Activated CD4-positive, alpha-beta memory T cell treated with anti-CD3 and anti-CD28 coated beads for 36 hours (primary cell): ENCODE measurements at regions not wholly inside any gene's neighbourhood (a gene's known extent, or its start where the extent isn't known, plus 50 kb on each side); places are given as distances from the start of the nearest gene placed in this dataset.

Source experiments
- CTCF ChIA-PET: fragments of 350-600 bp; sonication (Branson Sonifier 250); formaldehyde crosslinking; loops from one replicate; lab custom pipeline; 2021; ENCODE audit warnings: antibody characterized with exemption, inconsistent platforms; lab: Charles Lee
- POLR2A ChIA-PET: fragments of 350-600 bp; sonication (Branson Sonifier 250); formaldehyde crosslinking; loops from one replicate; lab custom pipeline; 2021; ENCODE audit warnings: antibody characterized with exemption; lab: Charles Lee
- DNase-seq: peaks from one replicate; pipeline ENCODE4 v3.0.0-alpha.2; 2020
- H3K27ac Mint-ChIP-seq: one replicate; pipeline ENCODE4 v1.8.0; 2021; ENCODE audit warnings: mixed read lengths
- H3K27me3 Mint-ChIP-seq: one replicate; pipeline ENCODE4 v1.8.0; 2021; ENCODE audit warnings: mixed read lengths
- H3K36me3 Mint-ChIP-seq: one replicate; pipeline ENCODE4 v1.8.0; 2021; ENCODE audit warnings: mixed read lengths
- H3K4me1 Mint-ChIP-seq: one replicate; pipeline ENCODE4 v1.8.0; 2021; ENCODE audit warnings: low read depth, mixed read lengths
- H3K4me3 Mint-ChIP-seq: one replicate; pipeline ENCODE4 v1.8.0; 2021; ENCODE audit warnings: mild to moderate bottlenecking, mixed read lengths
- H3K9me3 Mint-ChIP-seq: one replicate; pipeline ENCODE4 v1.8.0; 2021; ENCODE audit warnings: mixed read lengths
- intact Hi-C: fragments of 100-400 bp; cut with micrococcal nuclease; formaldehyde crosslinking; loops from one replicate; pipeline ENCODE4 v1.15.1; 2023

GRCh38 chr10:64059884-64060283 lies 538.7 kb downstream of the REEP3 start:
- no peak for DNase-seq
- H3K36me3 Mint-ChIP-seq = no peaks in the 10 kb centered on the region
- no peak overlapping the region for H3K4me3 Mint-ChIP-seq
- peaks cover 3% of the 10 kb centered on the region for H3K27me3 Mint-ChIP-seq
- intact Hi-C loops = no loop called here
- CTCF ChIA-PET = no interaction called here
- POLR2A ChIA-PET = no interaction called here
- no peak overlapping the region for H3K27ac Mint-ChIP-seq
- H3K9me3 Mint-ChIP-seq = no peaks in the 10 kb centered on the region
- no peaks in the 10 kb centered on the region for H3K4me1 Mint-ChIP-seq

- intact Hi-C loops = no loop called here
- Mint-ChIP-seq H3K36me3 (no peaks in the 10 kb centered on the region), H3K27ac (no peak overlapping the region), H3K4me3 (no peak overlapping the region), H3K27me3 (peaks cover 3% of the 10 kb centered on the region), H3K9me3 (no peaks in the 10 kb centered on the region), H3K4me1 (no peaks in the 10 kb centered on the region)
- POLR2A ChIA-PET = no interaction called here
- DNase-seq = no peak
- CTCF ChIA-PET = no interaction called here
Measured at GRCh38 chr10:64060389-64060788, 539.2 kb downstream of the REEP3 start.

DNA sequence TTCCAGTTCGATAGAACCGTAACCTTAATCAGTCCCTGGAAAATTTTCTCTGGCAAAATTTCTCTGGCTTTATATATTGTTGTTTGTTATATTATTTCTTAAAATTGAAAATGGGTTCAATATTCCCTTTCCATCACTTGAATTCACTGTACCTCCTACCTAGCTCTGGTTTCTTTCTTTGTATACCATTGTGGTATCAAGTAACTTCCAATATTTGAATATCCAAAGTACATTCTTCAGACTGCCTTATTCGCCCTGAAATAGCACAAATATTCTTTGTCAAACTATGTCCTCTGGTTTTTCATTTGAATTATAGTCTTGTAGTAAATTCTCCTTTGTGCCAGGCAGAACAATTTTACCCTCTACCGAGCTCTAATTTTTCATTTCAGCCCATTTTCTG lies 541.6 kb downstream of the REEP3 start:
- no peak for DNase-seq
- Mint-ChIP-seq H3K27me3 (peaks cover 3% of the 10 kb centered on the region), H3K9me3 (no peaks in the 10 kb centered on the region), H3K4me1 (no peaks in the 10 kb centered on the region), H3K27ac (no peak overlapping the region), H3K36me3 (no peaks in the 10 kb centered on the region), H3K4me3 (no peak overlapping the region)
- intact Hi-C loops = no loop called here
- POLR2A ChIA-PET = no interaction called here
- CTCF ChIA-PET = interaction anchor here (0.6 to 1.0 kb wide), 2 partner anchors 8 to 39 kb away, joined by 4 read pairs; no protein-coding TSS in a partner anchor

- ChIA-PET CTCF (no interaction called here), POLR2A (no interaction called here)
- H3K27ac Mint-ChIP-seq = no peak overlapping the region
- no peak for DNase-seq
- peaks cover 3% of the 10 kb centered on the region for H3K27me3 Mint-ChIP-seq
- H3K36me3 Mint-ChIP-seq = no peaks in the 10 kb centered on the region
- no peaks in the 10 kb centered on the region for H3K9me3 Mint-ChIP-seq
- no peaks in the 10 kb centered on the region for H3K4me1 Mint-ChIP-seq
- H3K4me3 Mint-ChIP-seq = no peak overlapping the region
- intact Hi-C loops = no loop called here
Measured at GRCh38 chr10:64067009-64067606, 545.9 kb downstream of the REEP3 start.

DNA sequence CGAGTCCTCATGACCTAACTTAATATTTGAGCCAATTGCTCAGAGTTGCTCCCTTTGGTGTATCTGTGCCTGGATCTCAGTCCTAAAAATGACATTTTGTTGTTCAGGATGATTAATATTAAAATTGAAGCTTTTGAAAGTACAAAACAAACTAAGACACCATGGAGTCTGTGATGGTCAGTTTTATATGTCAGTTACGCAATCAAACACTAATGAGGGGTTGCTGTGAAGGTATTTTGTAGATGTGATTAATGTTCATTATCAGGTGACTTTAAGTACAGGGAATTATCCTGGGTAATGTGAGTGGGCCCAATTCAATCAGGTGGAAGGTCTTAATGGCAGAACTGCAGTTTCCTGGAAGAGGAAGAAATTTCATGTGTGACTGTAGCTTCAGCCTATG lies 546.7 kb downstream of the REEP3 start:
- Mint-ChIP-seq H3K4me1 (no peaks in the 10 kb centered on the region), H3K9me3 (no peaks in the 10 kb centered on the region), H3K27ac (no peak overlapping the region), H3K27me3 (peaks cover 3% of the 10 kb centered on the region), H3K4me3 (no peak overlapping the region), H3K36me3 (no peaks in the 10 kb centered on the region)
- ChIA-PET POLR2A (no interaction called here), CTCF (no interaction called here)
- intact Hi-C loops = no loop called here
- no peak for DNase-seq

DNA sequence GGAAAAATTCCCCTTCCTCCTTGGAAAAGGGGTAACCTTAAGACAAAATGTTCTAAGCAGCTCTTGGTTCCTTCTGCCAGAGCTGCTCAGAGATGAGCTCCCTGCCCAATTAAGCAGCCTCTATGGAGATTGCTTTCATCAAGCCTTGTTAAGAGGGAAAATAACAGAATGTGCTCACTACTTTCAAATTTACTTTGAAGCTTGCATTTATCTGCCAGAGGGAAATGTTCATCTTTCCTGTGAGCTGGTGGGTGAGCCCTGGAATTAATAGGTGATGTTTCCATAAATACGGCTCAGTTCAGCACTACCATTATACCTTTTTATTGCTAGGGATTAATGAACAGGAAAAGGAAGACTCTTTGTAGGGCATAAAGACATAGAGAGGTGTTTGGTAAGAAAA lies 549.0 kb downstream of the REEP3 start:
- intact Hi-C loops = no loop called here
- H3K4me3 Mint-ChIP-seq = no peak overlapping the region
- no peaks in the 10 kb centered on the region for H3K9me3 Mint-ChIP-seq
- no peaks in the 10 kb centered on the region for H3K36me3 Mint-ChIP-seq
- POLR2A ChIA-PET = no interaction called here
- H3K27ac Mint-ChIP-seq = no peak overlapping the region
- DNase-seq = no peak
- peaks cover 6% of the 10 kb centered on the region for H3K27me3 Mint-ChIP-seq
- CTCF ChIA-PET = no interaction called here
- no peaks in the 10 kb centered on the region for H3K4me1 Mint-ChIP-seq

DNA sequence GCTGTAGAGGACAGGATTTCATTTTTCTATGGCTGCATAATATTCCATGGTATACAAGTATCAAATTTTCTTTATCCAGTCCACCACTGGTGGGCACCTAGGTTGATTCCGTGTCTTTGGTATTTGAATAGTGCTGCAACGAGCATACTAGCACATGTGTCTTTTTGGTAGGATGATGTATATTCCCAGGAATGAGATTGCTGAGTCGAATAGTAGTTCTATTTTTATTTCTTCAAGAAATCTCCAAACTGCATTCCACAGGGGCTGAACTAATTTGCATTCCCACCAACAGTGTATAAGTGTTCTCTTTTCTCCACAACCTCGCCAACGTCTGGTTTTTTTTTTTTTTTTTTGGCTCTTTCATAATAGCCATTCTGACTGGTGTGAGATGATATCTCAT lies 550.0 kb downstream of the REEP3 start:
- intact Hi-C loops = no loop called here
- POLR2A ChIA-PET = no interaction called here
- H3K36me3 Mint-ChIP-seq = no peaks in the 10 kb centered on the region
- CTCF ChIA-PET = no interaction called here
- H3K27me3 Mint-ChIP-seq = peaks cover 6% of the 10 kb centered on the region
- DNase-seq = no peak
- no peak overlapping the region for H3K4me3 Mint-ChIP-seq
- no peaks in the 10 kb centered on the region for H3K9me3 Mint-ChIP-seq
- no peak overlapping the region for H3K27ac Mint-ChIP-seq
- no peaks in the 10 kb centered on the region for H3K4me1 Mint-ChIP-seq

- no peak for DNase-seq
- ChIA-PET POLR2A (no interaction called here), CTCF (no interaction called here)
- intact Hi-C loops = no loop called here
- no peaks in the 10 kb centered on the region for H3K9me3 Mint-ChIP-seq
- no peaks in the 10 kb centered on the region for H3K36me3 Mint-ChIP-seq
- H3K27me3 Mint-ChIP-seq = peaks cover 6% of the 10 kb centered on the region
- H3K4me3 Mint-ChIP-seq = no peak overlapping the region
- no peak overlapping the region for H3K27ac Mint-ChIP-seq
- no peaks in the 10 kb centered on the region for H3K4me1 Mint-ChIP-seq
Measured at GRCh38 chr10:64075604-64076003, 554.4 kb downstream of the REEP3 start.

DNA sequence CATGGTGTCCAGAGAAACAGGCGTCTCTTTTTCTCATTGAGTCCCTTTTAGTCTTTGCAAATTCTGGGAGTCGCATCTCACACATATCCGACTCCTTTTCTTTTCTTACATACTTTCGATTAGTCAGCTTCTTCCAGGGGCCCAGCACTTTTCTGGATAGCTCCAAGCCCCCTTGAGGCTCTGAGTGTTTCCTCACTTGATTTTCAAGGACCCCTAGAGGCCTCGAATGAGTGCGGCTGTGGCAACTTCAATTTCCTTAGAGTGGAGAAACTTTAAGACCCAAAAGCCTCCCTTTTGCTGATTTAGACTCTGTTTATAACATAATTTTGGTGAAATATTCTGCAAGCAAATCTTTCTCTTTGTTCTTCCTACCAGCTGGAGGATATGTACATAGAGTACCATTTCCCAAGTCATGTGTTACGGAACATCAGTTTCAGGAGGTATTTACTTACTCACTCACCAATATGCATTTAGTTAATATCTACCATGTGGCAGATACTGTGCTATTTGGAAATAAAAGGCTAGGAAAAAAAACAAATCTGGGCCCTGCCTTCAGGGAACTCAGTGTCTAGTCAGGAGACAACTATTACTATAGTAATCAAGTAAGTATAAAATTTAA lies 555.2 kb downstream of the REEP3 start:
- no peaks in the 10 kb centered on the region for H3K9me3 Mint-ChIP-seq
- H3K27ac Mint-ChIP-seq = no peak overlapping the region
- CTCF ChIA-PET = no interaction called here
- intact Hi-C loops = no loop called here
- H3K4me1 Mint-ChIP-seq = no peaks in the 10 kb centered on the region
- no peak overlapping the region for H3K4me3 Mint-ChIP-seq
- H3K27me3 Mint-ChIP-seq = peaks cover 7% of the 10 kb centered on the region
- no peaks in the 10 kb centered on the region for H3K36me3 Mint-ChIP-seq
- no peak for DNase-seq
- POLR2A ChIA-PET = no interaction called here

- Mint-ChIP-seq H3K27me3 (peaks cover 2% of the 10 kb centered on the region), H3K27ac (no peak overlapping the region), H3K36me3 (no peaks in the 10 kb centered on the region), H3K4me3 (no peak overlapping the region), H3K9me3 (no peaks in the 10 kb centered on the region), H3K4me1 (no peaks in the 10 kb centered on the region)
- intact Hi-C loops = no loop called here
- ChIA-PET POLR2A (no interaction called here), CTCF (no interaction called here)
- DNase-seq = no peak
Measured at GRCh38 chr10:64079341-64079740, 558.1 kb downstream of the REEP3 start.

DNA sequence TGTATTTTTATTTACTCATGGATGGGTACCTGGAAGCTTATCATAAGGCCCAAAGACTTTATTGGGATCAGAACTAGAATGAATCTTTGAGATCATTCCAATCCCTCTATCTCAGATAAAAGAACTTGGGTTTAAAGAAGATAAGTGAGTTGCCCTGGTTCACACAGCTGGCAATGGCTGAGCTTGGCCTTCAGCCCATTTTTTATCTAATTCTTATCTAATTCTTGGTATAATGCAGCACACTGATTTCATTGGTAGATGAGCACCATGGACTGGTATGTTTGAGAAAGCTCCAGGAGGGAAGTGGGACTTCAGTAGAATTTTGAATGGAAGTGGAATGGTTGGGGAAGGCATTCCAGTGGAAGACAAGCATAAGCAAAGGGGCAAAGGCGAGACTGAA lies 558.9 kb downstream of the REEP3 start:
- ChIA-PET CTCF (no interaction called here), POLR2A (no interaction called here)
- Mint-ChIP-seq H3K9me3 (no peaks in the 10 kb centered on the region), H3K27ac (no peak overlapping the region), H3K27me3 (peaks cover 2% of the 10 kb centered on the region), H3K4me3 (no peak overlapping the region), H3K4me1 (no peaks in the 10 kb centered on the region), H3K36me3 (no peaks in the 10 kb centered on the region)
- intact Hi-C loops = no loop called here
- no peak for DNase-seq

GRCh38 chr10:64081947-64082482 lies 560.8 kb downstream of the REEP3 start:
- Mint-ChIP-seq H3K9me3 (no peaks in the 10 kb centered on the region), H3K4me1 (no peaks in the 10 kb centered on the region), H3K36me3 (no peaks in the 10 kb centered on the region), H3K27me3 (peaks cover 2% of the 10 kb centered on the region), H3K4me3 (no peak overlapping the region), H3K27ac (no peak overlapping the region)
- DNase-seq = no peak
- ChIA-PET POLR2A (no interaction called here), CTCF (no interaction called here)
- intact Hi-C loops = no loop called here
